ENCODE measurements at regions not wholly inside any gene's neighbourhood (a gene's known extent, or its start where the extent isn't known, plus 50 kb on each side); places are given as distances from the start of the nearest gene placed in this dataset.

DNA sequence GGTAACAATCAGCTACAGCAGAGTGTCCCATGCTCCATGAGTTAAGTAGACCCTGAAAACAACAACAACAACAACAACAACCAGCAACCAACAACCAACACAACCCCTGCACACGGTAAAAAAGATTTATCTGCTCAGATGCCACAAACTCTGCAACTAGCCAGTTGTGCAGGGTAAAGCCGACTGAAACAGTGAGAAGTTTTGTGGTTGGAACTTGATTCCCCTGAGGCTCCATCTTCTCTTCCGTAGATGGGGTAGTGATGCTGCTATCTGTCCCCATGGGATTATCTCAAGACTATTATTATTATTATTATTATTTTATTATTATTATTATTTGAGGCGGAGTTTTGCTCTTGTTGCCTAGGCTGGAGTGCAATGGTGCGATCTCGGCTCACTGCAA, 50.6 kb upstream of the RAPGEF2 start:
- TF ChIP-seq, protein P1, sequence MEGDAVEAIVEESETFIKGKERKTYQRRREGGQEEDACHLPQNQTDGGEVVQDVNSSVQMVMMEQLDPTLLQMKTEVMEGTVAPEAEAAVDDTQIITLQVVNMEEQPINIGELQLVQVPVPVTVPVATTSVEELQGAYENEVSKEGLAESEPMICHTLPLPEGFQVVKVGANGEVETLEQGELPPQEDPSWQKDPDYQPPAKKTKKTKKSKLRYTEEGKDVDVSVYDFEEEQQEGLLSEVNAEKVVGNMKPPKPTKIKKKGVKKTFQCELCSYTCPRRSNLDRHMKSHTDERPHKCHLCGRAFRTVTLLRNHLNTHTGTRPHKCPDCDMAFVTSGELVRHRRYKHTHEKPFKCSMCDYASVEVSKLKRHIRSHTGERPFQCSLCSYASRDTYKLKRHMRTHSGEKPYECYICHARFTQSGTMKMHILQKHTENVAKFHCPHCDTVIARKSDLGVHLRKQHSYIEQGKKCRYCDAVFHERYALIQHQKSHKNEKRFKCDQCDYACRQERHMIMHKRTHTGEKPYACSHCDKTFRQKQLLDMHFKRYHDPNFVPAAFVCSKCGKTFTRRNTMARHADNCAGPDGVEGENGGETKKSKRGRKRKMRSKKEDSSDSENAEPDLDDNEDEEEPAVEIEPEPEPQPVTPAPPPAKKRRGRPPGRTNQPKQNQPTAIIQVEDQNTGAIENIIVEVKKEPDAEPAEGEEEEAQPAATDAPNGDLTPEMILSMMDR (IDR thresholded peaks at IDR 0.05), result no peak
- TF ChIP-seq POLR2A (IDR thresholded peaks at IDR 0.05) (no peak), EP300 (IDR thresholded peaks at IDR 0.05) (no peak)
